Activated CD8-positive, alpha-beta T cell treated with anti-CD3 and anti-CD28 coated beads for 36 hours (primary cell): ENCODE measurements at regions not wholly inside any gene's neighbourhood (a gene's known extent, or its start where the extent isn't known, plus 50 kb on each side); places are given as distances from the start of the nearest gene placed in this dataset.

Experiments
- ATAC-seq: fragments of 200-7000 bp; cut with Tn5 transposase; one replicate; pipeline ENCODE4 v1.10.0; 2021; ENCODE audit warnings: mild to moderate bottlenecking, moderate library complexity
- CTCF ChIA-PET: fragments of 350-600 bp; sonication (Branson Sonifier 250); formaldehyde crosslinking; loops from one replicate; lab custom pipeline; 2021; ENCODE audit warnings: antibody characterized with exemption; lab: Charles Lee
- POLR2A ChIA-PET: fragments of 350-600 bp; sonication (Branson Sonifier 250); formaldehyde crosslinking; loops from one replicate; lab custom pipeline; 2021; ENCODE audit warnings: antibody characterized with exemption; lab: Charles Lee
- DNase-seq: peaks from one replicate; pipeline ENCODE4 v3.0.0-alpha.2; 2020
- H3K27ac Mint-ChIP-seq: one replicate; pipeline ENCODE4 v1.8.0; 2021; ENCODE audit warnings: mild to moderate bottlenecking, mixed read lengths
- H3K27me3 Mint-ChIP-seq: one replicate; pipeline ENCODE4 v1.8.0; 2021; ENCODE audit warnings: mixed read lengths
- H3K36me3 Mint-ChIP-seq: one replicate; pipeline ENCODE4 v1.8.0; 2021; ENCODE audit warnings: low read depth, mixed read lengths
- H3K4me1 Mint-ChIP-seq: one replicate; pipeline ENCODE4 v1.8.0; 2021; ENCODE audit warnings: low read depth, mixed read lengths
- H3K4me3 Mint-ChIP-seq: one replicate; pipeline ENCODE4 v1.8.0; 2021; ENCODE audit warnings: mild to moderate bottlenecking, moderate library complexity, mixed read lengths
- H3K9me3 Mint-ChIP-seq: one replicate; pipeline ENCODE4 v1.8.0; 2021; ENCODE audit warnings: mixed read lengths
- intact Hi-C: fragments of 100-400 bp; cut with micrococcal nuclease; formaldehyde crosslinking; loops from one replicate; pipeline ENCODE4 v1.10.0; 2022
- TF ChIP-seq, protein P1 (sequence below): fragments of 200-600 bp; IDR thresholded peaks from one replicate; pipeline ENCODE4 v1.8.0; 2022; ENCODE audit warnings: antibody characterized with exemption, mild to moderate bottlenecking

- DNase-seq (no peak), ATAC-seq (no peak)
- CTCF ChIA-PET, result no interaction called here
- intact Hi-C loops, result no loop called here
- POLR2A ChIA-PET, result no interaction called here
- TF ChIP-seq, protein P1, sequence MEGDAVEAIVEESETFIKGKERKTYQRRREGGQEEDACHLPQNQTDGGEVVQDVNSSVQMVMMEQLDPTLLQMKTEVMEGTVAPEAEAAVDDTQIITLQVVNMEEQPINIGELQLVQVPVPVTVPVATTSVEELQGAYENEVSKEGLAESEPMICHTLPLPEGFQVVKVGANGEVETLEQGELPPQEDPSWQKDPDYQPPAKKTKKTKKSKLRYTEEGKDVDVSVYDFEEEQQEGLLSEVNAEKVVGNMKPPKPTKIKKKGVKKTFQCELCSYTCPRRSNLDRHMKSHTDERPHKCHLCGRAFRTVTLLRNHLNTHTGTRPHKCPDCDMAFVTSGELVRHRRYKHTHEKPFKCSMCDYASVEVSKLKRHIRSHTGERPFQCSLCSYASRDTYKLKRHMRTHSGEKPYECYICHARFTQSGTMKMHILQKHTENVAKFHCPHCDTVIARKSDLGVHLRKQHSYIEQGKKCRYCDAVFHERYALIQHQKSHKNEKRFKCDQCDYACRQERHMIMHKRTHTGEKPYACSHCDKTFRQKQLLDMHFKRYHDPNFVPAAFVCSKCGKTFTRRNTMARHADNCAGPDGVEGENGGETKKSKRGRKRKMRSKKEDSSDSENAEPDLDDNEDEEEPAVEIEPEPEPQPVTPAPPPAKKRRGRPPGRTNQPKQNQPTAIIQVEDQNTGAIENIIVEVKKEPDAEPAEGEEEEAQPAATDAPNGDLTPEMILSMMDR, result no peak
- no peaks in the 10 kb centered on the region for H3K9me3 Mint-ChIP-seq
- no peak overlapping the region for H3K4me3 Mint-ChIP-seq
- no peak overlapping the region for H3K27ac Mint-ChIP-seq
- H3K4me1 Mint-ChIP-seq, result no peaks in the 10 kb centered on the region
- no peaks in the 10 kb centered on the region for H3K27me3 Mint-ChIP-seq
- H3K36me3 Mint-ChIP-seq, result no peaks in the 10 kb centered on the region
These were observed 342.8 kb upstream of the RAB6C start for GRCh38 chr2:129636692-129637091.

GRCh38 chr2:129641371-129641770 lies 338.1 kb upstream of the RAB6C start:
- H3K4me1 Mint-ChIP-seq, result no peaks in the 10 kb centered on the region
- intact Hi-C loops, result no loop called here
- no peak for ATAC-seq
- TF ChIP-seq, protein P1, result no peak
- ChIA-PET POLR2A (no interaction called here), CTCF (no interaction called here)
- H3K9me3 Mint-ChIP-seq, result no peaks in the 10 kb centered on the region
- H3K36me3 Mint-ChIP-seq, result no peaks in the 10 kb centered on the region
- no peak overlapping the region for H3K27ac Mint-ChIP-seq
- H3K4me3 Mint-ChIP-seq, result no peak overlapping the region
- no peaks in the 10 kb centered on the region for H3K27me3 Mint-ChIP-seq
- no peak for DNase-seq

DNA sequence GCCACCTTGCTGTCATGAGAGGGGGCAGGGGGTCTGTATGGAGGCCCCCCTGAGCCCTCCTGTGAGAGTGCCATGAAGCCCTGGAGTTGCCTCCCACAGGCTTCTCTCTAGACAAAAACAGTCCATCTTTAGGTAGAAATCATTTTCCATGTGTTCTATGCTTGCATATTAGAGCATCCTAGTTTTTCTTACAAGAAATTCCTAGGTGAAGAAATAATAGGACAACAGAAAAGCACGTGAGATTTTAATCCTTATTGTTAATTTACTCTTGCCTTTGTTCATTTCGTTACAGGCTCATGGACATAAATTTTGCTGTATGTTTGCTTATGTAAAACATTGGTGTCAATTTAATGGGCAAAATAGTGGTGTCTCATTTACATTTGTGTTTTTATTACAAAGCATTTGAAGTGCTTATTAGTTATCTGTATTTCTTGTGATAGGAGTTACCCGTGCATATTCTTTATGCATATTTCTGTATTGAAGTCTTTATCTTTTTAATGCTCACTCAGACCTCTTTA lies 336.9 kb upstream of the RAB6C start:
- intact Hi-C loops, result no loop called here

GRCh38 chr2:129645335-129645734 lies 334.1 kb upstream of the RAB6C start:
- ATAC-seq (no peak), DNase-seq (no peak)
- no peak overlapping the region for H3K27ac Mint-ChIP-seq
- TF ChIP-seq, protein P1, result no peak
- H3K9me3 Mint-ChIP-seq, result no peaks in the 10 kb centered on the region
- intact Hi-C loops, result no loop called here
- H3K4me3 Mint-ChIP-seq, result no peak overlapping the region
- ChIA-PET CTCF (interaction anchor here (1.1 kb wide), 1 partner anchor 16 kb away, joined by 3 read pairs; no protein-coding TSS in a partner anchor), POLR2A (no interaction called here)
- H3K36me3 Mint-ChIP-seq, result no peaks in the 10 kb centered on the region
- no peaks in the 10 kb centered on the region for H3K4me1 Mint-ChIP-seq
- H3K27me3 Mint-ChIP-seq, result no peaks in the 10 kb centered on the region

More for the DNA sequence above, 336.9 kb upstream of the RAB6C start:
- no peak overlapping the region for H3K4me3 Mint-ChIP-seq
- ATAC-seq, result no peak
- H3K27me3 Mint-ChIP-seq, result no peaks in the 10 kb centered on the region
- CTCF ChIA-PET, result no interaction called here
- TF ChIP-seq, protein P1, result no peak
- H3K27ac Mint-ChIP-seq, result no peak overlapping the region
- DNase-seq, result no peak
- no peaks in the 10 kb centered on the region for H3K9me3 Mint-ChIP-seq
- no peaks in the 10 kb centered on the region for H3K4me1 Mint-ChIP-seq
- POLR2A ChIA-PET, result no interaction called here
- no peaks in the 10 kb centered on the region for H3K36me3 Mint-ChIP-seq

GRCh38 chr2:129646107-129646506 lies 333.4 kb upstream of the RAB6C start:
- CTCF ChIA-PET, result no interaction called here
- no peaks in the 10 kb centered on the region for H3K27me3 Mint-ChIP-seq
- no peak overlapping the region for H3K4me3 Mint-ChIP-seq
- intact Hi-C loops, result no loop called here
- no peaks in the 10 kb centered on the region for H3K36me3 Mint-ChIP-seq
- TF ChIP-seq, protein P1, result no peak
- POLR2A ChIA-PET, result no interaction called here
- no peaks in the 10 kb centered on the region for H3K4me1 Mint-ChIP-seq
- H3K27ac Mint-ChIP-seq, result no peak overlapping the region
- DNase-seq, result no peak
- no peaks in the 10 kb centered on the region for H3K9me3 Mint-ChIP-seq
- no peak for ATAC-seq
